GM12865 (cell line): ENCODE measurements at regions not wholly inside any gene's neighbourhood (a gene's known extent, or its start where the extent isn't known, plus 50 kb on each side); places are given as distances from the start of the nearest gene placed in this dataset.

Experiments used
- DNase-seq: peaks from one replicate; pipeline ENCODE4 v3.0.0; 2010; ENCODE audit warnings: low read depth
- H3K4me3 ChIP-seq: 2 replicates; pipeline ENCODE4 v1.5.1; 2011; ENCODE audit warnings: mild to moderate bottlenecking, low read depth, low read length, control low read depth
- CTCF ChIP-seq: IDR thresholded peaks from 2 replicates; pipeline ENCODE4 v1.5.1; 2011; ENCODE audit warnings: low read length, control low read depth, low read depth, inconsistent platforms; ENCODE audit not compliant: insufficient read depth; ENCODE audit errors: missing control alignments

GRCh38 chr11:80584661-80585060 lies 1143.8 kb upstream of the TENM4 start:
- no peak for DNase-seq
- no peak overlapping the region for H3K4me3 ChIP-seq
- TF ChIP-seq CTCF = no peak

GRCh38 chr11:80569832-80570231 lies 1129.0 kb upstream of the TENM4 start:
- DNase-seq = no peak
- no peak overlapping the region for H3K4me3 ChIP-seq
- no peak for TF ChIP-seq CTCF

- no peak for DNase-seq
- no peak for TF ChIP-seq CTCF
- no peak overlapping the region for H3K4me3 ChIP-seq
These were observed 1124.4 kb upstream of the TENM4 start for GRCh38 chr11:80565231-80565630.

GRCh38 chr11:80562523-80563125 lies 1121.8 kb upstream of the TENM4 start:
- no peak overlapping the region for H3K4me3 ChIP-seq
- DNase-seq = no peak
- no peak for TF ChIP-seq CTCF

GRCh38 chr11:80559942-80560341 lies 1119.1 kb upstream of the TENM4 start:
- H3K4me3 ChIP-seq = no peak overlapping the region
- no peak for DNase-seq
- no peak for TF ChIP-seq CTCF

GRCh38 chr11:80553565-80553964 lies 1112.7 kb upstream of the TENM4 start:
- no peak for TF ChIP-seq CTCF
- no peak for DNase-seq
- H3K4me3 ChIP-seq = no peak overlapping the region

- H3K4me3 ChIP-seq = no peak overlapping the region
- no peak for TF ChIP-seq CTCF
- no peak for DNase-seq
These were observed 1101.9 kb upstream of the TENM4 start for GRCh38 chr11:80542704-80543103.
